ENCODE measurements at regions not wholly inside any gene's neighbourhood (a gene's known extent, or its start where the extent isn't known, plus 50 kb on each side); places are given as distances from the start of the nearest gene placed in this dataset.

DNA sequence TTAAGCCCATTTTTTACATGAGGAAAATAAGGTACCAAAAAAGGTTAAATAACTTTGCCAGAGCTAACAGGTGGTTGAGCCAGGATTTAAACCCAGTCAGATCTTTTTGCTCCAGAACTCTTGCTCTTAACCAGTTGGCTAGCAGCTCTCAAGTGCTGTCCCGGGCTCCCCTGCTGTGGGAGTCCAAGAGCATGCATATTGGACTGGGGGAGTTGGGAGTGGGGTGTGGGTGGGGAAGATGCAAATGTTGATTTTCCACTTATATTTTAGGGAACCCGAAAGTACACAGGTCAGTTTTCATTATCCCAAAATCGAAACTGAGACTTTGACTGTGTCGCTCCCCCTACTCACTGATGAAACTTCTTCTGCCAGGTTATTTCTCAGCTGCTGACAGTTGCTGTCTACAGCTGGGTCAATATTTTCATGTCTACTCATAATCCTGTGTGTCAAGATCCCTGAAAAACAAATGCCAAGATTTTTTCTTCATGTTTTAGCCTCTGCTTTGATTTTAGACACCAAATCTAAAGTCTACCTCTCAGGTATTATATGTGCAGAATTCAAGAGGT lies 172.3 kb upstream of the TMPO start:
- TF ChIP-seq, protein P1, sequence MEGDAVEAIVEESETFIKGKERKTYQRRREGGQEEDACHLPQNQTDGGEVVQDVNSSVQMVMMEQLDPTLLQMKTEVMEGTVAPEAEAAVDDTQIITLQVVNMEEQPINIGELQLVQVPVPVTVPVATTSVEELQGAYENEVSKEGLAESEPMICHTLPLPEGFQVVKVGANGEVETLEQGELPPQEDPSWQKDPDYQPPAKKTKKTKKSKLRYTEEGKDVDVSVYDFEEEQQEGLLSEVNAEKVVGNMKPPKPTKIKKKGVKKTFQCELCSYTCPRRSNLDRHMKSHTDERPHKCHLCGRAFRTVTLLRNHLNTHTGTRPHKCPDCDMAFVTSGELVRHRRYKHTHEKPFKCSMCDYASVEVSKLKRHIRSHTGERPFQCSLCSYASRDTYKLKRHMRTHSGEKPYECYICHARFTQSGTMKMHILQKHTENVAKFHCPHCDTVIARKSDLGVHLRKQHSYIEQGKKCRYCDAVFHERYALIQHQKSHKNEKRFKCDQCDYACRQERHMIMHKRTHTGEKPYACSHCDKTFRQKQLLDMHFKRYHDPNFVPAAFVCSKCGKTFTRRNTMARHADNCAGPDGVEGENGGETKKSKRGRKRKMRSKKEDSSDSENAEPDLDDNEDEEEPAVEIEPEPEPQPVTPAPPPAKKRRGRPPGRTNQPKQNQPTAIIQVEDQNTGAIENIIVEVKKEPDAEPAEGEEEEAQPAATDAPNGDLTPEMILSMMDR (conservative IDR thresholded peaks at IDR 0.05 in 1 of 2, IDR thresholded peaks at IDR 0.05 in 1 of 2; ENCODE audit: extremely low read depth in 1 of 2, insufficient read depth in 1 of 2, low read depth in 1 of 2, low read length in 2 of 2) = no peak
- TF ChIP-seq EZH2 (IDR thresholded peaks at IDR 0.05; ENCODE audit: borderline replicate concordance, low read length) = no peak
